GM12878 (cell line): ENCODE measurements at regions not wholly inside any gene's neighbourhood (a gene's known extent, or its start where the extent isn't known, plus 50 kb on each side); places are given as distances from the start of the nearest gene placed in this dataset.

ENCODE experiments used
- ETV6 ChIP-seq, 2 experiments: fragments of 450-650 bp in 1 of 2; IDR thresholded peaks in 1 of 2; conservative IDR thresholded peaks in 1 of 2; 2 replicates each; pipeline ENCODE4 v1.6.1; 2014; ENCODE audit warnings: antibody characterized with exemption in 1 of 2, borderline replicate concordance in 1 of 2, low read depth in 1 of 2, mild to moderate bottlenecking in 1 of 2, moderate library complexity in 1 of 2
- FOXM1 ChIP-seq: IDR thresholded peaks from 2 replicates; pipeline ENCODE4 v1.6.1; 2012; ENCODE audit warnings: low read depth, mild to moderate bottlenecking, inconsistent platforms, low read length, moderate library complexity
- JUNB ChIP-seq: IDR thresholded peaks from 2 replicates; pipeline ENCODE4 v1.6.1; 2016; ENCODE audit warnings: antibody characterized with exemption, mild to moderate bottlenecking
- KAT2A ChIP-seq: conservative IDR thresholded peaks from 2 replicates; pipeline ENCODE4 v1.6.1; 2011; ENCODE audit warnings: low read depth, low read length; ENCODE audit not compliant: control insufficient read depth
- KLF5 ChIP-seq: fragments of 450-650 bp; IDR thresholded peaks from 2 replicates; pipeline ENCODE4 v1.6.1; 2014; ENCODE audit warnings: mild to moderate bottlenecking; ENCODE audit not compliant: partially characterized antibody
- MEF2A ChIP-seq: IDR thresholded peaks from 2 replicates; pipeline ENCODE4 v1.6.1; 2011; ENCODE audit warnings: low read depth, mild to moderate bottlenecking, low read length, moderate library complexity; ENCODE audit not compliant: insufficient read depth
- MTA2 ChIP-seq: fragments of 450-650 bp; IDR thresholded peaks from 2 replicates; pipeline ENCODE4 v1.6.1; 2016; ENCODE audit warnings: low read depth, mild to moderate bottlenecking, moderate library complexity
- RELA ChIP-seq: fragments of 450-650 bp; IDR thresholded peaks from 2 replicates; pipeline ENCODE4 v1.8.0; 2014; ENCODE audit warnings: borderline replicate concordance; ENCODE audit not compliant: partially characterized antibody
- RFX5 ChIP-seq: IDR thresholded peaks from 2 replicates; pipeline ENCODE4 v1.6.1; 2011; ENCODE audit warnings: low read depth, low read length, improper control_type of control experiment
- RUNX3 ChIP-seq: IDR thresholded peaks from 2 replicates; pipeline ENCODE4 v1.6.1; 2012; ENCODE audit warnings: low read length, inconsistent platforms
- SMAD5 ChIP-seq: IDR thresholded peaks from 2 replicates; pipeline ENCODE4 v1.6.1; 2016; ENCODE audit warnings: antibody characterized with exemption, low read depth
- ZNF207 ChIP-seq: fragments of 450-650 bp; IDR thresholded peaks from 2 replicates; pipeline ENCODE4 v1.6.1; 2014; ENCODE audit warnings: antibody characterized with exemption, mild to moderate bottlenecking, borderline replicate concordance
- ZNF592 ChIP-seq: fragments of 450-650 bp; IDR thresholded peaks from 2 replicates; pipeline ENCODE4 v1.6.1; 2017; ENCODE audit warnings: mild to moderate bottlenecking, moderate library complexity
- TF ChIP-seq, protein P1 (sequence below): IDR thresholded peaks from 2 replicates; pipeline ENCODE4 v1.6.1; 2011; ENCODE audit warnings: mild to moderate bottlenecking, low read depth, low read length, moderate library complexity; ENCODE audit not compliant: insufficient replicate concordance
- TF ChIP-seq, protein P2 (sequence below): IDR thresholded peaks from 2 replicates; pipeline ENCODE4 v1.6.1; 2012; ENCODE audit warnings: low read depth, low read length, improper control_type of control experiment

- TF ChIP-seq, protein P1, sequence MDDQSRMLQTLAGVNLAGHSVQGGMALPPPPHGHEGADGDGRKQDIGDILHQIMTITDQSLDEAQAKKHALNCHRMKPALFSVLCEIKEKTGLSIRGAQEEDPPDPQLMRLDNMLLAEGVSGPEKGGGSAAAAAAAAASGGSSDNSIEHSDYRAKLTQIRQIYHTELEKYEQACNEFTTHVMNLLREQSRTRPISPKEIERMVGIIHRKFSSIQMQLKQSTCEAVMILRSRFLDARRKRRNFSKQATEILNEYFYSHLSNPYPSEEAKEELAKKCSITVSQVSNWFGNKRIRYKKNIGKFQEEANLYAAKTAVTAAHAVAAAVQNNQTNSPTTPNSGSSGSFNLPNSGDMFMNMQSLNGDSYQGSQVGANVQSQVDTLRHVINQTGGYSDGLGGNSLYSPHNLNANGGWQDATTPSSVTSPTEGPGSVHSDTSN, result no peak
- 0 out of 2 replicates have a peak, but pooled peaks have one; percentile 62 for TF ChIP-seq MEF2A
- TF ChIP-seq JUNB, result peak; percentile 50
- no peak for TF ChIP-seq RFX5
- peak; percentile 21; the same call in 1 of the 2 replicates for TF ChIP-seq FOXM1
- no peak for TF ChIP-seq MTA2
- TF ChIP-seq, protein P2, sequence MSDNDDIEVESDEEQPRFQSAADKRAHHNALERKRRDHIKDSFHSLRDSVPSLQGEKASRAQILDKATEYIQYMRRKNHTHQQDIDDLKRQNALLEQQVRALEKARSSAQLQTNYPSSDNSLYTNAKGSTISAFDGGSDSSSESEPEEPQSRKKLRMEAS, result no peak
- TF ChIP-seq RELA, result no peak
- no peak for TF ChIP-seq KLF5
- TF ChIP-seq SMAD5, result no peak
- no peak for TF ChIP-seq KAT2A
- TF ChIP-seq ETV6 (conservative IDR thresholded peaks at IDR 0.05 in 1 of 2, IDR thresholded peaks at IDR 0.05 in 1 of 2; ENCODE audit: borderline replicate concordance in 1 of 2, low read depth in 1 of 2), result no peak; a peak in 1 of 4 replicates
- TF ChIP-seq ZNF592, result no peak
- no peak for TF ChIP-seq ZNF207
- 0 out of 2 replicates have a peak, but pooled peaks have one; percentile 6 for TF ChIP-seq RUNX3
These were observed 250.7 kb downstream of the KCTD12 start (continued) for GRCh38 chr13:76635232-76636230.
